ENCODE measurements at regions not wholly inside any gene's neighbourhood (a gene's known extent, or its start where the extent isn't known, plus 50 kb on each side); places are given as distances from the start of the nearest gene placed in this dataset.

GRCh38 chr10:8979976-8980375, 925.5 kb downstream of the GATA3 start:
- DNase-seq (ENCODE audit: low read depth, low spot score): no peak

More at GRCh38 chr10:8979976-8980375, 925.5 kb downstream of the GATA3 start:
- no peak overlapping the region for H3K4me3 ChIP-seq
- ChIA-PET POLR2A (no interaction called here), SMC1A (ENCODE audit: uncharacterized antibody, unreplicated experiment) (no interaction called here), RAD21 (ENCODE audit: unreplicated experiment) (no interaction called here), CTCF (no interaction called here)
- no peaks in the 10 kb centered on the region for H4K20me1 ChIP-seq (ENCODE audit: control insufficient read depth, insufficient read depth)
- H3K9ac ChIP-seq (ENCODE audit: control insufficient read depth, insufficient read depth, low read length): no peak overlapping the region
- no peaks in the 10 kb centered on the region for H3K4me1 ChIP-seq (ENCODE audit: control insufficient read depth, insufficient read depth, low read length)
- H3K36me3 ChIP-seq (ENCODE audit: control insufficient read depth in 2 of 2, insufficient read depth in 2 of 2, low read length in 1 of 2): no peaks in the 10 kb centered on the region
- H2AFZ ChIP-seq (ENCODE audit: control insufficient read depth, low read depth, low read length): no peak overlapping the region
- no peak overlapping the region for H3K4me2 ChIP-seq (ENCODE audit: control insufficient read depth, insufficient read depth)
- no peaks in the 10 kb centered on the region for H3K9me3 ChIP-seq (replicated peaks; ENCODE audit: control insufficient read depth, insufficient read depth, low read length)
- FAIRE-seq (no peak), ATAC-seq (no peak)
- 16% methylated on average over 4 of the region's 4 CpGs for WGBS (ENCODE audit: insufficient coverage, insufficient replicate concordance, low lambda C conversion rate, missing lambda C conversion rate)
- no peaks in the 10 kb centered on the region for H3K27me3 ChIP-seq (replicated peaks in 1 of 2; ENCODE audit: control insufficient read depth in 2 of 2, insufficient read depth in 2 of 2, low read length in 1 of 2)
- no peak overlapping the region for H3K27ac ChIP-seq (ENCODE audit: control insufficient read depth, insufficient read depth)
- in situ Hi-C loops (cut with MboI) (no loop called here), intact Hi-C loops (cut with micrococcal nuclease; ENCODE audit: unreplicated experiment) (no loop called here)
- H3K79me2 ChIP-seq (ENCODE audit: control insufficient read depth, insufficient read depth, low read length): no peaks in the 10 kb centered on the region
- BruUV-seq (replicated peaks): no TSS peak
- TF ChIP-seq BCLAF1 (IDR thresholded peaks at IDR 0.05): no peak
- no peak for TF ChIP-seq USF1 (IDR thresholded peaks at IDR 0.05; ENCODE audit: borderline replicate concordance, extremely low read length, insufficient read depth, low read depth, low read length)
- TF ChIP-seq POLR2AphosphoS2 (IDR thresholded peaks at IDR 0.05; ENCODE audit: low read depth, low read length): no peak
- TF ChIP-seq ZNF207 (IDR thresholded peaks at IDR 0.05; ENCODE audit: borderline replicate concordance): no peak
- TF ChIP-seq MYC (IDR thresholded peaks at IDR 0.05; ENCODE audit: insufficient read depth, insufficient read length, insufficient replicate concordance, low read length, severe bottlenecking): no peak
- no peak for TF ChIP-seq CBFB (IDR thresholded peaks at IDR 0.05; ENCODE audit: low read depth)
- no peak for TF ChIP-seq ZSCAN29 (IDR thresholded peaks at IDR 0.05)
- TF ChIP-seq, protein P1, sequence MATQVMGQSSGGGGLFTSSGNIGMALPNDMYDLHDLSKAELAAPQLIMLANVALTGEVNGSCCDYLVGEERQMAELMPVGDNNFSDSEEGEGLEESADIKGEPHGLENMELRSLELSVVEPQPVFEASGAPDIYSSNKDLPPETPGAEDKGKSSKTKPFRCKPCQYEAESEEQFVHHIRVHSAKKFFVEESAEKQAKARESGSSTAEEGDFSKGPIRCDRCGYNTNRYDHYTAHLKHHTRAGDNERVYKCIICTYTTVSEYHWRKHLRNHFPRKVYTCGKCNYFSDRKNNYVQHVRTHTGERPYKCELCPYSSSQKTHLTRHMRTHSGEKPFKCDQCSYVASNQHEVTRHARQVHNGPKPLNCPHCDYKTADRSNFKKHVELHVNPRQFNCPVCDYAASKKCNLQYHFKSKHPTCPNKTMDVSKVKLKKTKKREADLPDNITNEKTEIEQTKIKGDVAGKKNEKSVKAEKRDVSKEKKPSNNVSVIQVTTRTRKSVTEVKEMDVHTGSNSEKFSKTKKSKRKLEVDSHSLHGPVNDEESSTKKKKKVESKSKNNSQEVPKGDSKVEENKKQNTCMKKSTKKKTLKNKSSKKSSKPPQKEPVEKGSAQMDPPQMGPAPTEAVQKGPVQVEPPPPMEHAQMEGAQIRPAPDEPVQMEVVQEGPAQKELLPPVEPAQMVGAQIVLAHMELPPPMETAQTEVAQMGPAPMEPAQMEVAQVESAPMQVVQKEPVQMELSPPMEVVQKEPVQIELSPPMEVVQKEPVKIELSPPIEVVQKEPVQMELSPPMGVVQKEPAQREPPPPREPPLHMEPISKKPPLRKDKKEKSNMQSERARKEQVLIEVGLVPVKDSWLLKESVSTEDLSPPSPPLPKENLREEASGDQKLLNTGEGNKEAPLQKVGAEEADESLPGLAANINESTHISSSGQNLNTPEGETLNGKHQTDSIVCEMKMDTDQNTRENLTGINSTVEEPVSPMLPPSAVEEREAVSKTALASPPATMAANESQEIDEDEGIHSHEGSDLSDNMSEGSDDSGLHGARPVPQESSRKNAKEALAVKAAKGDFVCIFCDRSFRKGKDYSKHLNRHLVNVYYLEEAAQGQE (IDR thresholded peaks at IDR 0.05; ENCODE audit: low read depth, low read length): no peak
- TF ChIP-seq SMAD1 (IDR thresholded peaks at IDR 0.05; ENCODE audit: low read depth, partially characterized antibody): no peak
- TF ChIP-seq BRCA1 (IDR thresholded peaks at IDR 0.05; ENCODE audit: low read depth, low read length): no peak
